ENCODE measurements at regions not wholly inside any gene's neighbourhood (a gene's known extent, or its start where the extent isn't known, plus 50 kb on each side); places are given as distances from the start of the nearest gene placed in this dataset.

DNA sequence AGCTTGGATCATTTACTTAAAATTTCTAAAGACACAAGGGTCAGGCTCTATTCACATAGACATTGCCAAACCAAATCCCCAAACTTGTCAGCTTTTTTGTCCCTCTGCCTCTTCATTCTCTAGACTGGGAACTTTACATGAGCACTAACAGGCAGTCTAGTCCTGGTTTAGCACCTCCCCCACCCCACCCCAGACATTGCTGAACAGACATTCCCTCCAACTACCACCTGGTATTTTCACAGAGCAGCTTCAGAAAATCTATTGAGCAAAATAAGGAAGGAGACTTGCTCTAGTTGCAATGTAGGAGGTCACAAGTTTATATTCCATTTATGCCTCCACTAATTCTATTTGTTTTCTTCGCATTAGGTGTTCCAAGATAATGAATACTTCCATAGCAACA is 56.8 kb upstream of the AASS start:
- H3K4me1 ChIP-seq (ENCODE audit: control insufficient read depth, insufficient read depth, low read length), result no peaks in the 10 kb centered on the region
- no peak overlapping the region for H3K4me3 ChIP-seq (ENCODE audit: low read depth, low read length)
- WGBS (ENCODE audit: insufficient coverage), result no CpG with 5 or more reads among the region's 1 CpG
- H3K27me3 ChIP-seq (ENCODE audit: control insufficient read depth, insufficient read depth, low read length), result no peaks in the 10 kb centered on the region
- H3K9me3 ChIP-seq (ENCODE audit: control insufficient read depth, insufficient read depth, low read length), result no peaks in the 10 kb centered on the region
- DNase-seq (ENCODE audit: low read depth in 4 of 6, low spot score in 6 of 6), result no peak
- H3K36me3 ChIP-seq (ENCODE audit: control insufficient read depth, insufficient read depth, low read length), result no peaks in the 10 kb centered on the region
- no peak overlapping the region for H3K27ac ChIP-seq (ENCODE audit: low read depth, low read length)

DNA sequence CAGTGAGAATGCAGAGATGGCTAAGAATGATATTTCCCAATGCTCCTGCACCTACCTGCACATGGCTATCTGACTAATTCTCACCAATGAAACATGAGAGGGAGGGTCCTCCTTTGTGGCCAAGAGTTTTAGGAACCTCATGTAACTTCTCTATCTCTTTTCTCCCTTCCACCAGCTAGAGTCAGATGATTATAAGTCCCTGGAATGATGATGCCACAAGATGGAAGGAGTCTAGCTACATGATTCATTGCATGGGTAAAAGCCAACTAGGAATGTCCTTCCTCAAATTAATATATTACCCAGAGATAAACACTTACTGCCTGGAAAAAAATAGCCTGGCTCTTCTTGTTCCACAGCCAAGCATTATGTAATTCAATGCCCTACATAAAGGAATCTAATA is 55.1 kb upstream of the AASS start:
- Histone ChIP-seq H3K36me3 (ENCODE audit: control insufficient read depth, insufficient read depth, low read length) (no peaks in the 10 kb centered on the region), H3K4me1 (ENCODE audit: control insufficient read depth, insufficient read depth, low read length) (no peaks in the 10 kb centered on the region)

DNA sequence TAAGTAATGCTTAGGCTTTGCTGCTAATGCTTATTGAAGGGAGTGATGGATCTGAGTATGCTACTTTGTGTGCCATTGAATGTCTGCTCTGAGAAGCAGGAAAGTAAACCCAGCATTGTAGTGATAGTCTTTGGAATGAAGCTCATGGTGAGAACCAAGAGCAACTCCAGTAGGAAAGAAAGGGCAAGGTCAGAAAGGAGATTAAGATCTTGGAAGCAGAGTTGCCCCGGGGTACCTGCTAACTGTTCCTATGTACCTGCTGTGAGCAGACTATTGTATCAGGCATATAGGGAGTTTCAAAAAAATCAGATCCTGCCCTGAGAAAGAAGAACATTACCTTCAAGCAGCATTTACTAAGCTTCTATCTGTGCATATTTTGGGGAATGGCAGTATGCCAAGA is 54.5 kb upstream of the AASS start:
- H3K9me3 ChIP-seq (ENCODE audit: control insufficient read depth, insufficient read depth, low read length), result no peaks in the 10 kb centered on the region
- H3K4me3 ChIP-seq (ENCODE audit: low read depth, low read length), result no peak overlapping the region
- no peaks in the 10 kb centered on the region for H3K27me3 ChIP-seq (ENCODE audit: control insufficient read depth, insufficient read depth, low read length)
- WGBS (ENCODE audit: insufficient coverage), result no CpG with 5 or more reads among the region's 1 CpG
- H3K27ac ChIP-seq (ENCODE audit: low read depth, low read length), result no peak overlapping the region
- H3K36me3 ChIP-seq (ENCODE audit: control insufficient read depth, insufficient read depth, low read length), result no peaks in the 10 kb centered on the region
- no peak for DNase-seq (ENCODE audit: low read depth in 4 of 6, low spot score in 6 of 6)
- H3K4me1 ChIP-seq (ENCODE audit: control insufficient read depth, insufficient read depth, low read length), result no peaks in the 10 kb centered on the region

More for the DNA sequence above, 55.1 kb upstream of the AASS start:
- no peaks in the 10 kb centered on the region for H3K9me3 ChIP-seq (ENCODE audit: control insufficient read depth, insufficient read depth, low read length)
- peak in 1 of 6 donors; percentile 3 for DNase-seq (ENCODE audit: low read depth in 4 of 6, low spot score in 6 of 6)
- no peak overlapping the region for H3K4me3 ChIP-seq (ENCODE audit: low read depth, low read length)
- no peak overlapping the region for H3K27ac ChIP-seq (ENCODE audit: low read depth, low read length)
- no peaks in the 10 kb centered on the region for H3K27me3 ChIP-seq (ENCODE audit: control insufficient read depth, insufficient read depth, low read length)

Measured in spinal cord (tissue), 9 donors.